HEK293 (cell line): ENCODE measurements at regions not wholly inside any gene's neighbourhood (a gene's known extent, or its start where the extent isn't known, plus 50 kb on each side); places are given as distances from the start of the nearest gene placed in this dataset.

Experiments used
- ATF2 ChIP-seq: fragments of 450-650 bp; formaldehyde crosslinking; IDR thresholded peaks from 2 replicates; pipeline ENCODE4 v1.5.1; 2016; ENCODE audit warnings: missing biosample characterization, missing genetic modification characterization, low read depth
- CTCF ChIP-seq: fragments of 450-650 bp; formaldehyde crosslinking; IDR thresholded peaks from 2 replicates; pipeline ENCODE4 v1.5.1; 2016; ENCODE audit warnings: missing biosample characterization, missing genetic modification characterization
- TCF7L2 ChIP-seq: IDR thresholded peaks from 2 replicates; pipeline ENCODE4 v1.6.1; 2011; ENCODE audit warnings: low read depth, mild to moderate bottlenecking, inconsistent platforms, low read length, moderate library complexity, borderline replicate concordance
- ZNF37A ChIP-seq: fragments of 450-650 bp; IDR thresholded peaks from 2 replicates; pipeline ENCODE4 v1.5.1; 2018; ENCODE audit warnings: missing biosample characterization, missing genetic modification characterization
- ZNF660 ChIP-seq: fragments of 450-650 bp; IDR thresholded peaks from 2 replicates; pipeline ENCODE4 v1.5.1; 2018; ENCODE audit warnings: missing biosample characterization, mild to moderate bottlenecking, missing genetic modification characterization
- ZNF785 ChIP-seq: fragments of 450-650 bp; formaldehyde crosslinking; IDR thresholded peaks from 2 replicates; pipeline ENCODE4 v1.5.1; 2016; ENCODE audit warnings: missing biosample characterization, missing genetic modification characterization
- TF ChIP-seq, protein P1 (sequence below): fragments of 450-650 bp; formaldehyde crosslinking; IDR thresholded peaks from 2 replicates; pipeline ENCODE4 v1.5.1; 2016; ENCODE audit warnings: missing biosample characterization, missing genetic modification characterization, borderline replicate concordance

DNA sequence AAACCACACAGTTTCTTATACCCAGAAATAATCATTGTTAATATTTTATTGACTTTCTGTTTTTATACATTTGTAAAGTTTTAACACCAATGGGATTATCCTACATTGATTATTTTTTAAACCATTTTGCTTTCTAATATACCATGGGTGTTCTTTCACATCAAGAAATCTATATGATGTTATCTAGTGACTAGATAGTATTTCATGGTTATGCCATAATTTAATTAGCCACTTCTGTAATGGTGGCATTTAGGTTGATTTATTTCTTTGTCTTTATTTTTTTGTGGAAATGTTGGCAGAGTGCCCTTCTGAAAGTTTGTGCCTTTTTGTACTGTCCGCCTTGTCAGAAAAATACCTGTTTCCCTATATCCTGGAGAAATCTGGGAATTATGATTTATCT, 193.3 kb downstream of the CEP135 start:
- TF ChIP-seq CTCF (tag by site-specific recombination) (no peak), TCF7L2 (no peak), ZNF785 (tag by site-specific recombination) (no peak), ZNF37A (tag by site-specific recombination) (no peak), ATF2 (tag by site-specific recombination) (no peak), ZNF660 (no peak)
- TF ChIP-seq, protein P1, sequence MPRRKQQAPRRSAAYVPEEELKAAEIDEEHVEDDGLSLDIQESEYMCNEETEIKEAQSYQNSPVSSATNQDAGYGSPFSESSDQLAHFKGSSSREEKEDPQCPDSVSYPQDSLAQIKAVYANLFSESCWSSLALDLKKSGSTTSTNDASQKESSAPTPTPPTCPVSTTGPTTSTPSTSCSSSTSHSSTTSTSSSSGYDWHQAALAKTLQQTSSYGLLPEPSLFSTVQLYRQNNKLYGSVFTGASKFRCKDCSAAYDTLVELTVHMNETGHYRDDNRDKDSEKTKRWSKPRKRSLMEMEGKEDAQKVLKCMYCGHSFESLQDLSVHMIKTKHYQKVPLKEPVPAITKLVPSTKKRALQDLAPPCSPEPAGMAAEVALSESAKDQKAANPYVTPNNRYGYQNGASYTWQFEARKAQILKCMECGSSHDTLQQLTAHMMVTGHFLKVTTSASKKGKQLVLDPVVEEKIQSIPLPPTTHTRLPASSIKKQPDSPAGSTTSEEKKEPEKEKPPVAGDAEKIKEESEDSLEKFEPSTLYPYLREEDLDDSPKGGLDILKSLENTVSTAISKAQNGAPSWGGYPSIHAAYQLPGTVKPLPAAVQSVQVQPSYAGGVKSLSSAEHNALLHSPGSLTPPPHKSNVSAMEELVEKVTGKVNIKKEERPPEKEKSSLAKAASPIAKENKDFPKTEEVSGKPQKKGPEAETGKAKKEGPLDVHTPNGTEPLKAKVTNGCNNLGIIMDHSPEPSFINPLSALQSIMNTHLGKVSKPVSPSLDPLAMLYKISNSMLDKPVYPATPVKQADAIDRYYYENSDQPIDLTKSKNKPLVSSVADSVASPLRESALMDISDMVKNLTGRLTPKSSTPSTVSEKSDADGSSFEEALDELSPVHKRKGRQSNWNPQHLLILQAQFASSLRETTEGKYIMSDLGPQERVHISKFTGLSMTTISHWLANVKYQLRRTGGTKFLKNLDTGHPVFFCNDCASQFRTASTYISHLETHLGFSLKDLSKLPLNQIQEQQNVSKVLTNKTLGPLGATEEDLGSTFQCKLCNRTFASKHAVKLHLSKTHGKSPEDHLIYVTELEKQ = no peak
